Spleen (tissue), 7 donors: ENCODE measurements at regions not wholly inside any gene's neighbourhood (a gene's known extent, or its start where the extent isn't known, plus 50 kb on each side); places are given as distances from the start of the nearest gene placed in this dataset.

Source experiments
- CTCF ChIP-seq, 11 experiments: fragments of 200-600 bp in 7 of 11; fragments of 450-650 bp in 4 of 11; sonication (generic) in 4 of 11; IDR thresholded peaks in 8 of 11; conservative IDR thresholded peaks in 3 of 11; 1 replicate in 7 of 11; 2 replicates in 4 of 11; pipeline versions ENCODE4 v1.4.0 to v1.8.0; 2016 to 2021; ENCODE audit warnings: antibody characterized with exemption in 11 of 11, inconsistent platforms in 4 of 11, mild to moderate bottlenecking in 1 of 11
- POLR2A ChIP-seq, 3 donors: fragments of 450-650 bp; IDR thresholded peaks; one replicate each; pipeline ENCODE4 v1.5.1; 2017; ENCODE audit warnings: antibody characterized with exemption in 3 of 3, mild to moderate bottlenecking in 1 of 3
- donor health status: DM: no; HTN: no; CAD: no; lungs with moderate emphysema.
- donor health status: DM: no; HTN: no; CAD: no.
- donor health status: DM: no; HTN: no; CAD: no.

DNA sequence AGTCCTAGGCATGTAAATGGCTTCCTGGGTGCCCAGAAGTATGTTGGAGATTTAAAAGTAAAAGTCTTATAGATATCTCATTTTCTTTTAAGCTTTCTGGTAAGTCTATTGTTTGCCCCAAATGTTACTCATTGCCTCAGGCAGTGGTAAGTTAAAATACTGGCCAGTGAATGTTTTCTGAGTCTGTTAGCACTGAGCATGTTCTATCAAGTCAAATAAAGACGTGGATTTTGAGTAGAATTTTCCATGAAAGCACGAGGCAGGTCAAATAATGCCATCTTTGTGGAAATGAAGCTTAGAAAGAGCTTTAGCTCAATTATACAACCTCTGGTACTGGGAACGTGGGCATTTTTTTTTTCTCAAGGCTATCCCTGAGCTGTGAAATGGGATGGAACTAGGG lies 651.3 kb upstream of the ACO1 start:
- TF ChIP-seq CTCF (IDR thresholded peaks at IDR 0.05 in 8 of 11, conservative IDR thresholded peaks at IDR 0.05 in 3 of 11) (no peak), POLR2A (IDR thresholded peaks at IDR 0.05) (no peak)
